CD4-positive, alpha-beta T cell (primary cell): ENCODE measurements at regions not wholly inside any gene's neighbourhood (a gene's known extent, or its start where the extent isn't known, plus 50 kb on each side); places are given as distances from the start of the nearest gene placed in this dataset.

Experiments
- ATAC-seq: fragments of 200-7000 bp; cut with Tn5 transposase; one replicate; pipeline ENCODE4 v1.10.0; 2022; ENCODE audit warnings: mild to moderate bottlenecking; ENCODE audit not compliant: poor library complexity
- CTCF ChIA-PET: fragments of 350-600 bp; sonication (Branson Sonifier 250); formaldehyde crosslinking; loops from one replicate; lab custom pipeline; 2021; ENCODE audit warnings: antibody characterized with exemption, inconsistent platforms; lab: Charles Lee
- POLR2A ChIA-PET: fragments of 350-600 bp; sonication (Branson Sonifier 250); formaldehyde crosslinking; loops from one replicate; lab custom pipeline; 2021; ENCODE audit warnings: antibody characterized with exemption, inconsistent platforms; lab: Charles Lee
- DNase-seq, 14 experiments: peaks; one replicate each; pipeline ENCODE4 v3.0.0-alpha.2; 2013 to 2020; ENCODE audit warnings: mixed read lengths in 2 of 14
- H3K27ac ChIP-seq, 2 donors: one replicate each; pipeline versions ENCODE4 v1.5.1 to v1.7.0; 2013; ENCODE audit warnings: low read length in 2 of 2, low read depth in 1 of 2, mild to moderate bottlenecking in 1 of 2
- H3K27me3 ChIP-seq, 2 experiments: 1 replicate in 1 of 2; 2 replicates in 1 of 2; pipeline versions ENCODE4 v1.6.1 to v1.7.0; 2013; ENCODE audit warnings: low read length in 2 of 2, control low read depth in 1 of 2, mild to moderate bottlenecking in 1 of 2, moderate library complexity in 1 of 2; ENCODE audit not compliant: insufficient read depth in 2 of 2, control insufficient read depth in 1 of 2
- H3K36me3 ChIP-seq: one replicate; pipeline ENCODE4 v1.6.1; 2013; ENCODE audit warnings: low read length, control low read depth; ENCODE audit not compliant: insufficient read depth
- H3K4me1 ChIP-seq: one replicate; pipeline ENCODE4 v1.6.1; 2013; ENCODE audit warnings: low read length, control low read depth; ENCODE audit not compliant: insufficient read depth
- H3K4me3 ChIP-seq: one replicate; pipeline ENCODE4 v1.5.1; 2013; ENCODE audit warnings: mild to moderate bottlenecking, low read length, moderate library complexity
- H3K9me3 ChIP-seq, 2 experiments: 1 replicate in 1 of 2; 2 replicates in 1 of 2; pipeline versions ENCODE4 v1.6.1 to v1.7.0; 2013; ENCODE audit warnings: low read length in 2 of 2, mild to moderate bottlenecking in 2 of 2, control low read depth in 1 of 2, moderate library complexity in 1 of 2; ENCODE audit not compliant: control insufficient read depth in 1 of 2, insufficient read depth in 1 of 2
- H3K27ac Mint-ChIP-seq: one replicate; pipeline ENCODE4 v1.8.0; 2020; ENCODE audit warnings: mixed read lengths
- H3K27me3 Mint-ChIP-seq: one replicate; pipeline ENCODE4 v1.8.0; 2021; ENCODE audit warnings: mixed read lengths
- H3K36me3 Mint-ChIP-seq: one replicate; pipeline ENCODE4 v1.8.0; 2021; ENCODE audit warnings: low read depth, mixed read lengths
- H3K4me1 Mint-ChIP-seq: one replicate; pipeline ENCODE4 v1.8.0; 2021; ENCODE audit warnings: low read depth, mixed read lengths
- H3K4me3 Mint-ChIP-seq: one replicate; pipeline ENCODE4 v1.8.0; 2020; ENCODE audit warnings: mild to moderate bottlenecking, mixed read lengths
- H3K9me3 Mint-ChIP-seq: one replicate; pipeline ENCODE4 v1.8.0; 2020; ENCODE audit warnings: mixed read lengths
- CTCF ChIP-seq: fragments of 200-600 bp; IDR thresholded peaks from one replicate; pipeline ENCODE4 v1.8.0; 2022; ENCODE audit warnings: antibody characterized with exemption, mild to moderate bottlenecking
- intact Hi-C, 2 experiments: fragments of 100-400 bp; cut with DNase I in 1 of 2; cut with micrococcal nuclease in 1 of 2; formaldehyde crosslinking; loops; one replicate each; pipeline versions ENCODE4 v1.15.1 to v1.9.0; 2023 to 2025; cut with DNase I, micrococcal nuclease

- no peak overlapping the region for H3K27ac Mint-ChIP-seq
- DNase-seq (no peak), ATAC-seq (no peak)
- H3K36me3 Mint-ChIP-seq, result peaks cover 19% of the 10 kb centered on the region
- intact Hi-C loops, result no loop called here
- Histone ChIP-seq H3K36me3 (no peaks in the 10 kb centered on the region), H3K27me3 (no peaks in the 10 kb centered on the region), H3K4me1 (no peaks in the 10 kb centered on the region), H3K4me3 (no peak overlapping the region), H3K9me3 (peaks cover 0 to 7% of the 10 kb centered on the region in 2 experiments), H3K27ac (no peak overlapping the region)
- H3K4me3 Mint-ChIP-seq, result no peak overlapping the region
- ChIA-PET POLR2A (interaction anchor here (0.8 to 1.0 kb wide), 2 partner anchors 12 to 30 kb away, joined by 3 to 5 read pairs; no protein-coding TSS in a partner anchor), CTCF (interaction anchor here (1.0 to 1.5 kb wide), 4 partner anchors 14 to 34 kb away, joined by 3 to 4 read pairs (median 3); no protein-coding TSS in a partner anchor)
- peaks cover 9% of the 10 kb centered on the region for H3K4me1 Mint-ChIP-seq
- TF ChIP-seq CTCF, result no peak
- H3K9me3 Mint-ChIP-seq, result peaks cover 6% of the 10 kb centered on the region
- no peaks in the 10 kb centered on the region for H3K27me3 Mint-ChIP-seq
Measured at GRCh38 chr12:91846466-91847055, 299.1 kb downstream of the BTG1 start.

- intact Hi-C loops, result no loop called here
- Mint-ChIP-seq H3K36me3 (peaks cover 25% of the 10 kb centered on the region), H3K4me1 (peaks cover 9% of the 10 kb centered on the region), H3K9me3 (peaks cover 8% of the 10 kb centered on the region), H3K27me3 (no peaks in the 10 kb centered on the region), H3K27ac (peak overlapping the region; percentile 47), H3K4me3 (no peak overlapping the region)
- H3K4me1 ChIP-seq, result no peaks in the 10 kb centered on the region
- ATAC-seq (no peak), DNase-seq (no peak)
- no peaks in the 10 kb centered on the region for H3K27me3 ChIP-seq
- ChIA-PET POLR2A (interaction anchor here (0.6 to 1.6 kb wide), 2 partner anchors 32 to 289 kb away, joined by 5 read pairs; no protein-coding TSS in a partner anchor), CTCF (no interaction called here)
- no peaks in the 10 kb centered on the region for H3K36me3 ChIP-seq
- H3K27ac ChIP-seq, result no peak overlapping the region
- TF ChIP-seq CTCF, result no peak
- peaks cover 0 to 7% of the 10 kb centered on the region in 2 experiments for H3K9me3 ChIP-seq
- H3K4me3 ChIP-seq, result no peak overlapping the region
Measured at GRCh38 chr12:91845365-91845764, 300.3 kb downstream of the BTG1 start.

- DNase-seq (no peak), ATAC-seq (no peak)
- intact Hi-C loops, result no loop called here
- Mint-ChIP-seq H3K4me1 (peaks cover 16% of the 10 kb centered on the region), H3K27ac (no peak overlapping the region), H3K36me3 (peaks cover 25% of the 10 kb centered on the region), H3K27me3 (no peaks in the 10 kb centered on the region), H3K4me3 (no peak overlapping the region), H3K9me3 (peaks cover 8% of the 10 kb centered on the region)
- H3K36me3 ChIP-seq, result no peaks in the 10 kb centered on the region
- TF ChIP-seq CTCF, result no peak
- CTCF ChIA-PET, result interaction anchor here (1.3 to 2.0 kb wide), 2 partner anchors 13 to 30 kb away, joined by 3 to 7 read pairs; no protein-coding TSS in a partner anchor
- no peak overlapping the region for H3K27ac ChIP-seq
- no peak overlapping the region for H3K4me3 ChIP-seq
- POLR2A ChIA-PET, result interaction anchor here (0.9 to 1.4 kb wide), 2 partner anchors 23 to 34 kb away, joined by 3 read pairs; no protein-coding TSS in a partner anchor
- no peaks in the 10 kb centered on the region for H3K4me1 ChIP-seq
- H3K27me3 ChIP-seq, result no peaks in the 10 kb centered on the region
- peaks cover 0 to 7% of the 10 kb centered on the region in 2 experiments for H3K9me3 ChIP-seq
Measured at GRCh38 chr12:91841822-91842221, 303.8 kb downstream of the BTG1 start.
